Liver (tissue), 7 donors: ENCODE measurements at regions not wholly inside any gene's neighbourhood (a gene's known extent, or its start where the extent isn't known, plus 50 kb on each side); places are given as distances from the start of the nearest gene placed in this dataset.

Experiments used
- DNase-seq: peaks from one replicate; pipeline ENCODE4 v3.0.0-alpha.2; 2017; ENCODE audit warnings: low spot score
- H3K27ac ChIP-seq, 2 donors: one replicate each; pipeline ENCODE4 v1.7.0; 2013; ENCODE audit warnings: inconsistent platforms in 2 of 2, low read length in 2 of 2, control low read depth in 1 of 2, low read depth in 1 of 2, mild to moderate bottlenecking in 1 of 2
- H3K27me3 ChIP-seq, 4 donors: one replicate each; pipeline versions ENCODE4 v1.6.1 to v1.7.0; 2013; ENCODE audit warnings: low read length in 3 of 4, inconsistent platforms in 1 of 4, mild to moderate bottlenecking in 1 of 4, moderate library complexity in 1 of 4; ENCODE audit not compliant: control insufficient read depth in 4 of 4, insufficient read depth in 4 of 4
- H3K36me3 ChIP-seq, 4 donors: one replicate each; pipeline versions ENCODE4 v1.6.1 to v1.7.0; 2013; ENCODE audit warnings: low read length in 3 of 4, mild to moderate bottlenecking in 3 of 4, low read depth in 1 of 4, moderate library complexity in 1 of 4; ENCODE audit not compliant: control insufficient read depth in 4 of 4, insufficient read depth in 3 of 4
- H3K4me1 ChIP-seq, 4 donors: one replicate each; pipeline versions ENCODE4 v1.6.1 to v1.7.0; 2013; ENCODE audit warnings: low read length in 3 of 4, mild to moderate bottlenecking in 3 of 4, moderate library complexity in 1 of 4; ENCODE audit not compliant: control insufficient read depth in 4 of 4, insufficient read depth in 4 of 4
- H3K4me3 ChIP-seq, 3 donors: one replicate each; pipeline versions ENCODE4 v1.6.1 to v1.7.0; 2013; ENCODE audit warnings: low read length in 3 of 3, control low read depth in 1 of 3, low read depth in 1 of 3, mild to moderate bottlenecking in 1 of 3
- H3K9ac ChIP-seq, 2 donors: one replicate each; pipeline ENCODE4 v1.7.0; 2013; ENCODE audit warnings: low read length in 2 of 2, mild to moderate bottlenecking in 2 of 2, moderate library complexity in 2 of 2, control low read depth in 1 of 2, low read depth in 1 of 2
- H3K9me3 ChIP-seq, 4 donors: one replicate each; pipeline versions ENCODE4 v1.6.1 to v1.7.0; 2013; ENCODE audit warnings: low read length in 3 of 4; ENCODE audit not compliant: control insufficient read depth in 4 of 4
- EGR1 ChIP-seq, 2 donors: IDR thresholded peaks; 2 replicates each; pipeline ENCODE4 v1.6.1; 2016 to 2018; ENCODE audit warnings: antibody characterized with exemption in 2 of 2, low read depth in 2 of 2
- FOXA1 ChIP-seq: IDR thresholded peaks from 2 replicates; pipeline ENCODE4 v1.6.1; 2016; ENCODE audit warnings: antibody characterized with exemption
- FOXA2 ChIP-seq: IDR thresholded peaks from 2 replicates; pipeline ENCODE4 v1.6.1; 2016; ENCODE audit warnings: antibody characterized with exemption
- GABPA ChIP-seq, 2 donors: IDR thresholded peaks in 1 of 2; conservative IDR thresholded peaks in 1 of 2; 2 replicates each; pipeline ENCODE4 v1.6.1; 2016; ENCODE audit warnings: antibody characterized with exemption in 2 of 2, mild to moderate bottlenecking in 1 of 2, moderate library complexity in 1 of 2
- HNF4A ChIP-seq, 2 donors: conservative IDR thresholded peaks; 2 replicates each; pipeline ENCODE4 v1.6.1; 2016; ENCODE audit warnings: antibody characterized with exemption in 2 of 2, mild to moderate bottlenecking in 2 of 2
- HNF4G ChIP-seq: IDR thresholded peaks from 2 replicates; pipeline ENCODE4 v1.6.1; 2016; ENCODE audit warnings: antibody characterized with exemption
- JUND ChIP-seq, 2 donors: IDR thresholded peaks; 2 replicates each; pipeline ENCODE4 v1.6.1; 2016; ENCODE audit warnings: antibody characterized with exemption in 2 of 2
- NR2F2 ChIP-seq: IDR thresholded peaks from 2 replicates; pipeline ENCODE4 v1.6.1; 2016; ENCODE audit warnings: antibody characterized with exemption
- RXRA ChIP-seq, 2 donors: IDR thresholded peaks; 2 replicates each; pipeline ENCODE4 v1.6.1; 2017 to 2018; ENCODE audit warnings: antibody characterized with exemption in 2 of 2, mild to moderate bottlenecking in 1 of 2
- SP1 ChIP-seq: IDR thresholded peaks from 2 replicates; pipeline ENCODE4 v1.6.1; 2018; ENCODE audit warnings: antibody characterized with exemption, mild to moderate bottlenecking
- TAF1 ChIP-seq: conservative IDR thresholded peaks from 2 replicates; pipeline ENCODE4 v1.6.1; 2016; ENCODE audit warnings: antibody characterized with exemption, mild to moderate bottlenecking
- YY1 ChIP-seq: IDR thresholded peaks from 2 replicates; pipeline ENCODE4 v1.6.1; 2016; ENCODE audit warnings: antibody characterized with exemption, mild to moderate bottlenecking
- WGBS: extraction: QIAGEN DNeasy Blood & Tissue Kit; methylation state at CpG from one replicate; pipeline ENCODE4 v1.1.7; 2013; 5-methylcytosine and 5-hydroxymethylcytosine counted together
- TF ChIP-seq, protein P1 (sequence below): IDR thresholded peaks from 2 replicates; pipeline ENCODE4 v1.6.1; 2016; ENCODE audit warnings: antibody characterized with exemption
- TF ChIP-seq, protein P2 (sequence below): IDR thresholded peaks from 2 replicates; pipeline ENCODE4 v1.6.1; 2016; ENCODE audit warnings: antibody characterized with exemption, mild to moderate bottlenecking
- TF ChIP-seq, protein P3 (sequence below): IDR thresholded peaks from 2 replicates; pipeline ENCODE4 v1.6.1; 2016; ENCODE audit warnings: antibody characterized with exemption
- TF ChIP-seq, protein P4 (sequence below): IDR thresholded peaks from 2 replicates; pipeline ENCODE4 v1.6.1; 2016; ENCODE audit warnings: antibody characterized with exemption
- donor health status: healthy.
- donor health status: healthy.
- donor health status: healthy.
- donor health status: healthy.

GRCh38 chr12:127963933-127964332, 303.0 kb upstream of the TMEM132C start (continued):
- TF ChIP-seq HNF4G (no peak), EGR1 (IDR thresholded peaks at IDR 0.05; ENCODE audit: low read depth in 2 of 2) (no peak), FOXA2 (no peak), RXRA (IDR thresholded peaks at IDR 0.05) (no peak), NR2F2 (no peak), GABPA (IDR thresholded peaks at IDR 0.05 in 1 of 2, conservative IDR thresholded peaks at IDR 0.05 in 1 of 2) (no peak), FOXA1 (no peak)
- TF ChIP-seq, protein P1, sequence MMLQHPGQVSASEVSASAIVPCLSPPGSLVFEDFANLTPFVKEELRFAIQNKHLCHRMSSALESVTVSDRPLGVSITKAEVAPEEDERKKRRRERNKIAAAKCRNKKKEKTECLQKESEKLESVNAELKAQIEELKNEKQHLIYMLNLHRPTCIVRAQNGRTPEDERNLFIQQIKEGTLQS, result no peak

DNA sequence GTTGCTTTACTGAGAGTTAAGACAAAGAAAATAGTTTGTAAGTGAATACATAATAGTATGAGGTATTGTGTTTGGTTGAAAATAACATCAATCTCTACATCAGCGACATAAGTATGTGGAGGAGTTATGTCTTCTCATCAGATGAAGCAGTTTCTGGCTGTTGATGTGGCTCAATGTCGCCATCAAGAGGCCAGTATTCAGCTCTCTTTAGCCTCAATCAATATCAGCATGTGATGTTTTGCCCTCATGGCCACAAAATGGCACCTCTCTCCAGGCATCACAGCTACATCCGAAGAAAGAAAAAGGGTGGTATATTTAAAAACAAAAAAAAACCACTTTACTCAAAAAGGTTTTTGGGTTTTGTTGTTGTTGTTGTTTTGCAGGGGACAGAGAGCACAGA, 302.3 kb upstream of the TMEM132C start:
- H3K4me3 ChIP-seq, result no peak overlapping the region
- TF ChIP-seq JUND (IDR thresholded peaks at IDR 0.05), result no peak
- TF ChIP-seq, protein P2, sequence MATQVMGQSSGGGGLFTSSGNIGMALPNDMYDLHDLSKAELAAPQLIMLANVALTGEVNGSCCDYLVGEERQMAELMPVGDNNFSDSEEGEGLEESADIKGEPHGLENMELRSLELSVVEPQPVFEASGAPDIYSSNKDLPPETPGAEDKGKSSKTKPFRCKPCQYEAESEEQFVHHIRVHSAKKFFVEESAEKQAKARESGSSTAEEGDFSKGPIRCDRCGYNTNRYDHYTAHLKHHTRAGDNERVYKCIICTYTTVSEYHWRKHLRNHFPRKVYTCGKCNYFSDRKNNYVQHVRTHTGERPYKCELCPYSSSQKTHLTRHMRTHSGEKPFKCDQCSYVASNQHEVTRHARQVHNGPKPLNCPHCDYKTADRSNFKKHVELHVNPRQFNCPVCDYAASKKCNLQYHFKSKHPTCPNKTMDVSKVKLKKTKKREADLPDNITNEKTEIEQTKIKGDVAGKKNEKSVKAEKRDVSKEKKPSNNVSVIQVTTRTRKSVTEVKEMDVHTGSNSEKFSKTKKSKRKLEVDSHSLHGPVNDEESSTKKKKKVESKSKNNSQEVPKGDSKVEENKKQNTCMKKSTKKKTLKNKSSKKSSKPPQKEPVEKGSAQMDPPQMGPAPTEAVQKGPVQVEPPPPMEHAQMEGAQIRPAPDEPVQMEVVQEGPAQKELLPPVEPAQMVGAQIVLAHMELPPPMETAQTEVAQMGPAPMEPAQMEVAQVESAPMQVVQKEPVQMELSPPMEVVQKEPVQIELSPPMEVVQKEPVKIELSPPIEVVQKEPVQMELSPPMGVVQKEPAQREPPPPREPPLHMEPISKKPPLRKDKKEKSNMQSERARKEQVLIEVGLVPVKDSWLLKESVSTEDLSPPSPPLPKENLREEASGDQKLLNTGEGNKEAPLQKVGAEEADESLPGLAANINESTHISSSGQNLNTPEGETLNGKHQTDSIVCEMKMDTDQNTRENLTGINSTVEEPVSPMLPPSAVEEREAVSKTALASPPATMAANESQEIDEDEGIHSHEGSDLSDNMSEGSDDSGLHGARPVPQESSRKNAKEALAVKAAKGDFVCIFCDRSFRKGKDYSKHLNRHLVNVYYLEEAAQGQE, result no peak
- TF ChIP-seq, protein P1, result no peak
- TF ChIP-seq, protein P3, sequence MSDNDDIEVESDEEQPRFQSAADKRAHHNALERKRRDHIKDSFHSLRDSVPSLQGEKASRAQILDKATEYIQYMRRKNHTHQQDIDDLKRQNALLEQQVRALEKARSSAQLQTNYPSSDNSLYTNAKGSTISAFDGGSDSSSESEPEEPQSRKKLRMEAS, result no peak
- H3K9me3 ChIP-seq, result no peaks in the 10 kb centered on the region
- H3K9ac ChIP-seq, result no peak overlapping the region
- 65% methylated on average over 3 of the region's 3 CpGs for WGBS
- H3K4me1 ChIP-seq, result no peaks in the 10 kb centered on the region
- no peak for DNase-seq
- peaks cover 0 to 9% (median 2%) of the 10 kb centered on the region in 4 donors for H3K27me3 ChIP-seq
- H3K27ac ChIP-seq, result no peak overlapping the region
- H3K36me3 ChIP-seq, result no peaks in the 10 kb centered on the region

- no peak for DNase-seq
- WGBS, result 85% methylated on average over 1 of the region's 1 CpG
- Histone ChIP-seq H3K9ac (no peak overlapping the region), H3K4me3 (no peak overlapping the region), H3K27me3 (peaks cover 0 to 4% (median 2%) of the 10 kb centered on the region in 4 donors), H3K4me1 (no peaks in the 10 kb centered on the region), H3K36me3 (no peaks in the 10 kb centered on the region), H3K27ac (no peak overlapping the region), H3K9me3 (no peaks in the 10 kb centered on the region)
- TF ChIP-seq TAF1 (no peak), SP1 (no peak), JUND (IDR thresholded peaks at IDR 0.05) (no peak), HNF4A (conservative IDR thresholded peaks at IDR 0.05) (no peak), YY1 (no peak), FOXA2 (no peak), NR2F2 (no peak), RXRA (IDR thresholded peaks at IDR 0.05) (no peak), GABPA (IDR thresholded peaks at IDR 0.05 in 1 of 2, conservative IDR thresholded peaks at IDR 0.05 in 1 of 2) (no peak)
- TF ChIP-seq, protein P4, sequence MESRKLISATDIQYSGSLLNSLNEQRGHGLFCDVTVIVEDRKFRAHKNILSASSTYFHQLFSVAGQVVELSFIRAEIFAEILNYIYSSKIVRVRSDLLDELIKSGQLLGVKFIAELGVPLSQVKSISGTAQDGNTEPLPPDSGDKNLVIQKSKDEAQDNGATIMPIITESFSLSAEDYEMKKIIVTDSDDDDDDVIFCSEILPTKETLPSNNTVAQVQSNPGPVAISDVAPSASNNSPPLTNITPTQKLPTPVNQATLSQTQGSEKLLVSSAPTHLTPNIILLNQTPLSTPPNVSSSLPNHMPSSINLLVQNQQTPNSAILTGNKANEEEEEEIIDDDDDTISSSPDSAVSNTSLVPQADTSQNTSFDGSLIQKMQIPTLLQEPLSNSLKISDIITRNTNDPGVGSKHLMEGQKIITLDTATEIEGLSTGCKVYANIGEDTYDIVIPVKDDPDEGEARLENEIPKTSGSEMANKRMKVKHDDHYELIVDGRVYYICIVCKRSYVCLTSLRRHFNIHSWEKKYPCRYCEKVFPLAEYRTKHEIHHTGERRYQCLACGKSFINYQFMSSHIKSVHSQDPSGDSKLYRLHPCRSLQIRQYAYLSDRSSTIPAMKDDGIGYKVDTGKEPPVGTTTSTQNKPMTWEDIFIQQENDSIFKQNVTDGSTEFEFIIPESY, result no peak
- TF ChIP-seq, protein P3, result no peak
Measured at GRCh38 chr12:127966331-127966730, 300.6 kb upstream of the TMEM132C start.
